ENCODE measurements at regions not wholly inside any gene's neighbourhood (a gene's known extent, or its start where the extent isn't known, plus 50 kb on each side); places are given as distances from the start of the nearest gene placed in this dataset.

DNA sequence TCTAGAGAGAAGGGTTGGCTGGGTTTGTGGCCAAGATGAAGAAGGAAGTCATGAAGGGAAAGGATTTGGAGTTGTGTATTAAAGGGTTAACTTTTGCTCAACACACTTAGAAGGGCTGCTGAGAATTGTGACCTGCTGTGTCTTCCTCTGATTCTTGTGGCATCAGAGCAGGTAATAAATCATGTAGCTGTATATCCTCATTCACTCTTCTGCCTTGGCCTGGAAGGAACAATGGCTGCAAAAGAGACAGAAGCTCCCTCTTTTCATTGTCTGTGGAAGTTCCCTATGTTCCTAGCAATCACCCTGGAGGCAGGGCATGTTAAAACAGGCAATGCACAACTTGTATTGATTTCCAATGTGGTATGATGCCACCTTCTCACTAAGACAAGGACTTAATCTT, 159.1 kb downstream of the LRRC70 start:
- no peak for TF ChIP-seq EZH2 (IDR thresholded peaks at IDR 0.05)
- TF ChIP-seq, protein P1, sequence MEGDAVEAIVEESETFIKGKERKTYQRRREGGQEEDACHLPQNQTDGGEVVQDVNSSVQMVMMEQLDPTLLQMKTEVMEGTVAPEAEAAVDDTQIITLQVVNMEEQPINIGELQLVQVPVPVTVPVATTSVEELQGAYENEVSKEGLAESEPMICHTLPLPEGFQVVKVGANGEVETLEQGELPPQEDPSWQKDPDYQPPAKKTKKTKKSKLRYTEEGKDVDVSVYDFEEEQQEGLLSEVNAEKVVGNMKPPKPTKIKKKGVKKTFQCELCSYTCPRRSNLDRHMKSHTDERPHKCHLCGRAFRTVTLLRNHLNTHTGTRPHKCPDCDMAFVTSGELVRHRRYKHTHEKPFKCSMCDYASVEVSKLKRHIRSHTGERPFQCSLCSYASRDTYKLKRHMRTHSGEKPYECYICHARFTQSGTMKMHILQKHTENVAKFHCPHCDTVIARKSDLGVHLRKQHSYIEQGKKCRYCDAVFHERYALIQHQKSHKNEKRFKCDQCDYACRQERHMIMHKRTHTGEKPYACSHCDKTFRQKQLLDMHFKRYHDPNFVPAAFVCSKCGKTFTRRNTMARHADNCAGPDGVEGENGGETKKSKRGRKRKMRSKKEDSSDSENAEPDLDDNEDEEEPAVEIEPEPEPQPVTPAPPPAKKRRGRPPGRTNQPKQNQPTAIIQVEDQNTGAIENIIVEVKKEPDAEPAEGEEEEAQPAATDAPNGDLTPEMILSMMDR (IDR thresholded peaks at IDR 0.05): no peak
- TF ChIP-seq EZH2phosphoT487 (IDR thresholded peaks at IDR 0.05): no peak
